Peyer's patch (tissue), 4 donors: ENCODE measurements at regions not wholly inside any gene's neighbourhood (a gene's known extent, or its start where the extent isn't known, plus 50 kb on each side); places are given as distances from the start of the nearest gene placed in this dataset.

Source experiments
- CTCF ChIP-seq, 6 experiments: fragments of 450-650 bp in 4 of 6; fragments of 200-600 bp in 2 of 6; sonication (generic) in 1 of 6; IDR thresholded peaks; one replicate each; pipeline ENCODE4 v1.5.1; 2017 to 2019; ENCODE audit warnings: antibody characterized with exemption in 6 of 6, mild to moderate bottlenecking in 3 of 6, moderate library complexity in 1 of 6
- POLR2A ChIP-seq, 2 donors: fragments of 450-650 bp; IDR thresholded peaks; one replicate each; pipeline ENCODE4 v1.5.1; 2017; ENCODE audit warnings: antibody characterized with exemption in 2 of 2, mild to moderate bottlenecking in 2 of 2, moderate library complexity in 2 of 2

- TF ChIP-seq POLR2A (IDR thresholded peaks at IDR 0.05) = no peak
- TF ChIP-seq CTCF (IDR thresholded peaks at IDR 0.05) = no peak
These were observed 85.2 kb upstream of the CDC42BPA start for GRCh38 chr1:227403535-227403934.
